ENCODE measurements at regions not wholly inside any gene's neighbourhood (a gene's known extent, or its start where the extent isn't known, plus 50 kb on each side); places are given as distances from the start of the nearest gene placed in this dataset.
A peak's percentile ranks its signal among the peaks of the same experiment; 100 is the strongest.

GRCh38 chr3:14273901-14274611, 95.4 kb downstream of the LSM3 start:
- no peak for DNase-seq

- no peak for DNase-seq
Measured at GRCh38 chr3:14274612-14274936, 96.0 kb downstream of the LSM3 start.

DNA sequence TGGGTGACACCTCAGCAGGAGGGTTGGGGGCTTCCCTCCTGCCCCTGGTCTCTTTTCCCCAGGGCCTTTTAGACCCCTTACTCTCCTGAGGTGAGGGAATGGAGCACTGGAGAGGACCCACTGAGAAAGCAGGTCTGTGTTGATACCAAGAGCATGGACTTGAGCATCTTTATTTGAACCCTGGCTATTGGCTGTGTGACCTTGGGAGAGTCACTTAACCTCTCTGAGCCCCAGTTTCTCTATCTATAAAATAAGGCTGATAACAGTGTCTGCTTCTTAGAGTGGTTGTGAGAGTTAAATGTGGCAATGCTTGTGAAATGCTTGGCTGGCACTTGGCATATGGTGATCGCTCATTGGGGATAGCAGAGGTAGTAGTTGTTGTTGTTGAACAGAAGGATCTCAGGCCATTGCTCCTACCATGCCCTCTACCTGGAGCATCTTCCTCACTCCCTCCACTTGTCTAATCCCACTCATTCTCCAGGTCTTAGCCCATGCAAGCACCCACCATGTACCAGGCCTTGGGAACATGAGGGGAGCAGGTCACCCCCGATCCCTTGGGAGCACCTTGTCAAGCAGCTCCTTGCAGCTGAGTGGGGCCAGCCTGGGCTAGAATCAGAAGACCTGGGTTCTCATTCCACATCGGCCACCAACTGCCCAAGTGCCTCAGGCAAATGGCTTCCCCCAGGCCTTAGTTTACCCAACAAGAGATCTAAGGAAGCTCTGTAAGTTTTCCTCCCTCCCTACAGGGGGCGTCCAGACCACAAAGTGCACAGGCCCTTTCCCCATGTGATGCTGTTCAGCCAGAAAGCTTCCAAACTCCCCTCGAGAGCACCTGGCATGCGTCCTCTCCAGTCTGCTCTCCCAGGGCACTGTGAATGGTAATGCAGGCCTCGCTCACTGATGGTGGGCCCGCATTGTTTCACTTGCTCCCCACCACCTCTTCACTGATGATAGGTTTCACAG, 96.7 kb downstream of the LSM3 start:
- DNase-seq, result no peak

GRCh38 chr3:14275962-14276909, 97.6 kb downstream of the LSM3 start:
- no peak for DNase-seq

GRCh38 chr3:14277557-14277956, 98.9 kb downstream of the LSM3 start:
- DNase-seq, result no peak

GRCh38 chr3:14278265-14278798, 99.7 kb downstream of the LSM3 start:
- no peak for DNase-seq

DNA sequence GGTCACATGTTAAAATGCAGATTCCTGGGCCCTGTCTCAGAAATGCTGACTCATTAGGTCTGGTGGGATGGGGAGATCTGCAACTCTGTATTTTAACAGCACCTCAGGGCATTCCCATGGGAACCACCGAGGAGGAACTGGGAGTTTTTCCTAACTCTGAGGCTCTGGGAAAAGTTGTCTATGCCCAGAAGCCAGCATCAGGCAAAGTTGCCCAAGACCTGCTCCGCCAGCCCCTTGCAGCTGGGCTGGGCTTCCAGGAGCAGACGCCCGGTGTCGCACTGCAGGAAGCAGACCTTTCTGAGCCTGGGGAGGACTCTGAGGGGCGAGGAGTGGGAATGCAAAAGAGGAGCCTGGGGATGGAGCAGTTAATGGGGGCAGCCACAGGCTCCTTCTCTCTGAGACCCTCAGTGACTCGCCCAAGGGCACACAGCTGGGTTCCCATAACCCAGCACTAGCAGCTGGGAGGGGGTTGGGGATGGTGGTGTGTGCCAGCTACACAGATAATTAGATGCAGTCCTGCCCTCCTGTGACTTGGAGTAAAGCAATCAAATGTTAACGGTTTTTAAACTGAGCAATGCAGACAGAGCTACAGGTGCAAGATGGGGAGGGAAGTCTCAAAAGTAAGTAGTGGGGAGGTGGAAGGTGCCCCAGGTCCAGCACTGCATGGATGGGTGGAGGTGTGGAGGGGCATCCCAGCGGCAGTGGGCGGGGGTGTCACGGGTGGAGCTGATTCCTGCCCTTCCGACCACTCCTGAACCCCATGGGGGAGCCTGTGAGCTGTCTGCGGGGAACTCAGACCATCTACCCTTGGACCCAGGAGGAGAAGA, 100.4 kb downstream of the LSM3 start:
- no peak for DNase-seq

DNA sequence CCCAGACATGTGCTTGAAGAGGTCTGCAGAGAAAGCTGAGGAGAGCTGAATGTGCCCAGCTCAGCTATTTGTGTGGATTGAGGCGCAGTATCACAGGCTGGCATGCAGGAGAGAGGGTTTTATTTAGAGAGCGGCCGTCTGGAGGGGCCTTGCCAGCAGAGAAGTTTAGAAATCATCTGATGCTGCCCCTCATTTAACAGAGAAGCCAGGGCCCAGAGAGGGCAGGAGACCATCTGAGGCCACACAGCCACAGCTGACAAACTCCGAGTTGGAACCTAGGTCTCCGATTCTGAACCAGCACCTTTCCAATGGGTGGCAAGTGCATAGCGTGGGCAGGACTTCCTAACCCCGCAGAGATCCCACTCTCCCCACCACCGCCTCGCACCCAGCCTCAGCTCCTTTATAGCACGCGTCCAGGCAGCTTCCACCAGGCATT, 101.0 kb downstream of the LSM3 start:
- DNase-seq, result no peak

GRCh38 chr3:14280326-14280725, 101.7 kb downstream of the LSM3 start:
- DNase-seq, result no peak

GRCh38 chr3:14281053-14281452, 102.4 kb downstream of the LSM3 start:
- no peak for DNase-seq

GRCh38 chr3:14282001-14282705, 103.5 kb downstream of the LSM3 start:
- no peak for DNase-seq

DNA sequence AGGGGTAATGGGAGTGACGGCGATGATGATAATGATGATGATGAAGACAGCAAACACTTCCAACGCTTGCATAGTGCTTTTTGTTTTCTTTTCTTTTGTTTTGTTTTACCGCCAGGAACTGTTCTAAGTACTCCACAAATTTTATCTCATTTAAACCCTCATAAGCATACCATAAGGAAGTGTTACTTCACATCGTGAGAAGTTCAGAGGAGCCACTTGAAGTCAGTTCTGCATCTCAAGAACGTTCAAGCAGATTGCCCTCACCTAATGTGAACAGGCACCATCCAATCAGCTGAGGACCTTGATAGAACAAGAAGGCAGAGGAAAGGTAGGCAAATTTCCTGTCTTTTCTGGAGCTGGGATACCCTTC, 104.1 kb downstream of the LSM3 start:
- no peak for DNase-seq

DNA sequence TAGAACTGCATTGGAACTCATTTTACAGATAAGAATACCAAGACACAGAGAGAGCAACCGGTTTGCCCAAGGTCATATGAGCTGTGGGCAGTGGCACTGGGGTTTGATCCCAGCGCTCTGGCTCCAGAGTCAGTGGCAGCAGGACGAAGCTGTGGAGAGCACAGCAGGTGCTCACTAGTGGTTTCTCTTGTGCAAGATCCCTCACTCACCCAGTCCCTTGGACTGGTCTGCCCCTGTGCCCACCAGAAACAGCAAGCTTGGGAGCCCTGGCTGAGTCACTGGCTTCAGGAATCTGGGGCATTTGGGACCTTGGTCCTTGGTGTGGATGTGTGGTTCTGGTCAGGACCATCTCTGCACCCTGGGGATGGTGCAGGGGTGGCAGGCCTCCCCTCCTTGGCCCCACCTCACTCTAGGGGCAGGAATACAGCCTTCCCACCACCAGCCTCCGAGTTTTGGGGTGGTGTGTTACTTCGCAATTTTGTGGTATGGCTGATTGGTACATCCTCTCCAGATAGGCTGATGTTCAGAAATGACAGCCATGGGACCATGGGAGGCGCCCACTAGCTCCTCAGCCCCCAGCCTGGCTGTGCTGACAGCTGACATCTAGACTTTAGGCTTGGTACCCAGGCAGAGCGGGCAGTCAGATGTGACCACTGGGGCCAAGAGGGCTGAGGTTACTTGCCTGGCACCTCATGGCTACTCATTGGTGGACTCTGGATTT, 104.6 kb downstream of the LSM3 start:
- no peak for DNase-seq

DNA sequence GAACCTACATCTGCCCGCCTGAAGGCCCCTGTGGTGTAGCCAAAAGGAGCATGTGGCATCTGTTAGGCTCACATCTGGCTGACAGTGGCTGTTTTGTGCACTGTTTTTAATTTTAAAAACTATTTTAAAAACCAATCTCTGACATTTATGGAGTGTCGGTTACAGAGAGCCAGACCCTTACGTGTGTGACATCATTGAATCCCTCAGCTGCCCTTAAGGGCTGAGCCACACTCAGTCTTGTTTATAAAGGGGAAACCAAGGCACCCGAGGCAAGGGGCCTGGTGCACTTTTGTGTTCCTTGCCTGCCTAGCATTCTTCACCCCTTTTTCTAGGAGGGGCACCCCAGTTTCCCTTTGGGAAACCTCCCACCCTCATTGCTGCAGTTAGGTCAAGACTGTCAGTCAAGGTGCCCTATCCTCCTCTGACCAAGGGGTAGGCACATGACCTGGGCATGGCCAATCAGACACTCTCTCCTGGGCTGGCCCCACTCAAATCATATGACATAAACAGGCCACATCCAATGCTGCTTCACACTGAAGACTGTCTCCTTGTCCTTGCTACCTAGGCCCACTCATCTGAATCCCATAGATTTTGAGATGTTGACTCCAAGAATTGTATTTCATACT, 105.3 kb downstream of the LSM3 start:
- no peak for DNase-seq

DNA sequence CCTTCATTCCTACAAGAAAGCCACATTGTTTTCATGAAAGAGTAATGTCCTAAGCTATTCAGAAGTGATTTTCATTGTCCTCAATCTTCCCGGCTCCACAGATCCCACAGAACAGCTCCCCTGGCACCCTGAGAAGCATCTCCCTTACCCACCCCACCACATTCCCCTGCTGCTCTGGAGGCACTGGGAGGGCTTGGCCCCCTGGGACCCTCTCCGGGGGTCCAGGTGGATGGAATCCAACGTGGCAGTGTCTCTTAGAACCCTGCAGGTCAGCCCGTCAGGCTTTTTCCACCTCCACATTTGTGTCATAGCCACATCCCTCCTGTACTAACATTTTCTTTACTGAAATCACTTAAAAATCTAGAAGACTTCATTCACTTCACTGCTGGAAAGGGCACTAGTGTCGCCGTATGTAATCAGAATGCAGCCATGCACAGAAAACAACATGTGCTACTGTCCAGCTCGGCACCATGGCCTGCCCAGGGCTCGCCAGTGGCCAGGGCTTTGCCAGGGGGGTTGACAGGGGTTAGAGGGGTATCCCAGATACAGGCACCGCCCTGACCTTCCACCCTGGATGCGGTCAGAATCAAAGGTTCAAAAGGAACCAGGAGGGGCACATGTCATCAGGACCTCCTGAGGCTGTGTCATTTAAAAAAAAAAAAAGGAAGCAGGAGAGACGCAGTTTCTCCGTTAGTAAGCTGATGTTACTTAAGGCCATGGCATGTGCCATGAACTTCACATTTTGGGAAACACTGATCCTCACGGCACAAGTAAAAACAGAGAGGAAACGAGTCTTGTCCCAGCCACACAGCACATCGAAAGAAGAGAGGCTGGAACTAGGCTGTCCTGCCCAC, 106.3 kb downstream of the LSM3 start:
- no peak for DNase-seq

DNA sequence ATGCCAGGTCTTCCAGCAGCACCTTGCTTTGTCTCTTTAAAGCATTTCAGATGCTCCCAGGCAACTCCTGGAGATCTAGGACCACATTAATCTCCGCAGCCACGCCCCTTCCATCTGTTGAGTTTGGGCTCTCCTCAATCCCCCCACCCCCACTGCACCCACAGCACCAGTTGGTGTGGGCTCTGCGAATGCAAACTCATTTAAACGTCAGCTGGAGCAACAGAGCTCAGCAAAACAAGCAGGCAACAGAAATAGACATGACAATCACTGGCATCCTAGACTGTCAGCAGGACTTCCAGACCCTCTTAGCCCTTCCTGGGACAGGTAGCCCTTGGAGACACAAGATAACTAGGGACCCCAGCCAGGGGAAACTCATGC, 106.9 kb downstream of the LSM3 start:
- peak; percentile 88 for DNase-seq

GRCh38 chr3:14286887-14287500, 108.4 kb downstream of the LSM3 start:
- DNase-seq, result peak; percentile 87

GRCh38 chr3:14288177-14288788, 109.7 kb downstream of the LSM3 start:
- DNase-seq, result no peak

All from NCI-H2171 (cell line).